ENCODE measurements at regions not wholly inside any gene's neighbourhood (a gene's known extent, or its start where the extent isn't known, plus 50 kb on each side); places are given as distances from the start of the nearest gene placed in this dataset.

GRCh38 chr4:42281324-42282020, 115.8 kb upstream of the SHISA3 start:
- TF ChIP-seq CTCF (IDR thresholded peaks at IDR 0.05) (no peak), POLR2AphosphoS5 (IDR thresholded peaks at IDR 0.05) (no peak), POLR2A (IDR thresholded peaks at IDR 0.05; ENCODE audit: low read depth) (no peak)
